K562 (cell line): ENCODE measurements at regions not wholly inside any gene's neighbourhood (a gene's known extent, or its start where the extent isn't known, plus 50 kb on each side); places are given as distances from the start of the nearest gene placed in this dataset.

Experiments used
- E2F5 ChIP-seq: sonication (generic); formaldehyde crosslinking; IDR thresholded peaks from 2 replicates; pipeline ENCODE4 v1.8.0; 2022; ENCODE audit warnings: mild to moderate bottlenecking, missing genetic modification reagents
- FOXP1 ChIP-seq: sonication (generic); formaldehyde crosslinking; IDR thresholded peaks from 2 replicates; pipeline ENCODE4 v1.8.0; 2022; ENCODE audit warnings: mild to moderate bottlenecking, missing genetic modification reagents
- HNRNPH1 ChIP-seq: fragments of 200-400 bp; formaldehyde crosslinking; optimal IDR thresholded peaks from 2 replicates; pipeline ENCODE3; 2017; ENCODE audit warnings: low read depth, mild to moderate bottlenecking, low read length, moderate library complexity
- POLR2A ChIP-seq: fragments of 450-650 bp; conservative IDR thresholded peaks from 2 replicates; pipeline ENCODE4 v1.6.1; 2016
- RNF219 ChIP-seq: fragments of 250-450 bp; sonication (Bioruptor Pico); IDR thresholded peaks from 2 replicates; pipeline ENCODE4 v1.5.0; 2022; ENCODE audit warnings: mild to moderate bottlenecking
- ZBTB1 ChIP-seq: sonication (generic); formaldehyde crosslinking; IDR thresholded peaks from 2 replicates; pipeline ENCODE4 v1.8.1; 2023; ENCODE audit warnings: missing genetic modification reagents, low read depth, mild to moderate bottlenecking, borderline replicate concordance
- ZBTB17 ChIP-seq: fragments of 450-650 bp; formaldehyde crosslinking; IDR thresholded peaks from 2 replicates; pipeline ENCODE4 v1.4.0; 2020; ENCODE audit warnings: mild to moderate bottlenecking

DNA sequence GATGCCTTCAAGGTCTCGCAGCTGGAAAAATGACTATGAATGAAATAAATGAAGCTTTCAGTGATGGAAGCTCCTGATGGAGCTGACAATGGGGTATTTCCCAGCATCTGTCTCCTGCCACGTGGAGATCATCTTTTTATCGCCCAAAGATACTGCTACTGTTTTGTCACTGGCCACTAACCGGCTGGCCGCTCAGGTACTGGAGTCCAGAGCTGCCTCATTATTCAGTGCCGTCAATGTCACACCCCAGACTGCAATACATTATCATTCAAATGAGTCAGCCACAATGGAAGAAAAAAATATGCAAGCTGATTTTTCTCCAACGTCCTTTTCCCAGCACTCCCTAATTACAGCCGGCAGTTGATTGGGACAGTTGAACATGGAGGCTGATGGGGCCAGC, 280.4 kb downstream of the ZSWIM6 start:
- TF ChIP-seq HNRNPH1 (no peak), FOXP1 (CRISPR knock-in tag) (no peak), ZBTB1 (CRISPR knock-in tag) (no peak), E2F5 (CRISPR knock-in tag) (no peak), POLR2A (no peak), ZBTB17 (CRISPR knock-in tag) (no peak), RNF219 (CRISPR knock-in tag) (no peak)
